HG02852 (cell line): ENCODE measurements at regions not wholly inside any gene's neighbourhood (a gene's known extent, or its start where the extent isn't known, plus 50 kb on each side); places are given as distances from the start of the nearest gene placed in this dataset.

Source experiments
- ATAC-seq: cut with Tn5 transposase; IDR thresholded peaks from one replicate; pipeline ENCODE4 v1.9.1; 2021; ENCODE audit warnings: mild to moderate bottlenecking, moderate library complexity; ENCODE audit not compliant: unreplicated experiment

GRCh38 chr4:53779025-53779424 is 187.7 kb upstream of the LNX1 start:
- ATAC-seq: no peak

- no peak for ATAC-seq
Measured at GRCh38 chr4:53778155-53778554, 186.9 kb upstream of the LNX1 start.

- no peak for ATAC-seq
Measured at GRCh38 chr4:53777244-53777984, 186.1 kb upstream of the LNX1 start.

- no peak for ATAC-seq
Measured at GRCh38 chr4:53776141-53776540, 184.9 kb upstream of the LNX1 start.

GRCh38 chr4:53775381-53775780 is 184.1 kb upstream of the LNX1 start:
- ATAC-seq: no peak

GRCh38 chr4:53771326-53771725 is 180.0 kb upstream of the LNX1 start:
- ATAC-seq: no peak

- no peak for ATAC-seq
Measured at GRCh38 chr4:53767482-53767881, 176.2 kb upstream of the LNX1 start.

GRCh38 chr4:53764761-53765490 is 173.6 kb upstream of the LNX1 start:
- no peak for ATAC-seq

- ATAC-seq: no peak
Measured at GRCh38 chr4:53763813-53764597, 172.7 kb upstream of the LNX1 start.

GRCh38 chr4:53755656-53756055 is 164.4 kb upstream of the LNX1 start:
- ATAC-seq: no peak

GRCh38 chr4:53752124-53752523 is 160.8 kb upstream of the LNX1 start:
- no peak for ATAC-seq

- ATAC-seq: peak; percentile 95
Measured at GRCh38 chr4:53748328-53748772, 157.1 kb upstream of the LNX1 start.

- ATAC-seq: no peak
Measured at GRCh38 chr4:53747401-53747800, 156.1 kb upstream of the LNX1 start.

- ATAC-seq: no peak
Measured at GRCh38 chr4:53744446-53745160, 153.3 kb upstream of the LNX1 start.

- ATAC-seq: no peak
Measured at GRCh38 chr4:53734584-53735353, 143.5 kb upstream of the LNX1 start.

GRCh38 chr4:53734182-53734581 is 142.9 kb upstream of the LNX1 start:
- no peak for ATAC-seq

GRCh38 chr4:53732661-53733060 is 141.4 kb upstream of the LNX1 start:
- no peak for ATAC-seq

- no peak for ATAC-seq
Measured at GRCh38 chr4:53730031-53730805, 138.9 kb upstream of the LNX1 start.

GRCh38 chr4:53722110-53722509 is 130.8 kb upstream of the LNX1 start:
- no peak for ATAC-seq
